Transverse colon (tissue), 4 donors: ENCODE measurements at regions not wholly inside any gene's neighbourhood (a gene's known extent, or its start where the extent isn't known, plus 50 kb on each side); places are given as distances from the start of the nearest gene placed in this dataset.

ENCODE experiments used
- POLR2A ChIP-seq: fragments of 450-650 bp; IDR thresholded peaks from one replicate; pipeline ENCODE4 v1.6.1; 2016; ENCODE audit warnings: antibody characterized with exemption, mild to moderate bottlenecking, moderate library complexity
- POLR2AphosphoS5 ChIP-seq, 3 donors: sonication (generic); formaldehyde crosslinking; IDR thresholded peaks; one replicate each; pipeline ENCODE4 v1.6.1; 2016; ENCODE audit warnings: antibody characterized with exemption in 3 of 3
- TF ChIP-seq, protein P1 (sequence below), 5 experiments: fragments of 200-600 bp in 3 of 5; fragments of 450-650 bp in 2 of 5; sonication (generic) in 3 of 5; IDR thresholded peaks; 1 replicate in 2 of 5; 2 replicates in 3 of 5; pipeline ENCODE4 v1.5.1; 2016 to 2017; ENCODE audit warnings: antibody characterized with exemption in 5 of 5, inconsistent platforms in 3 of 5, mild to moderate bottlenecking in 2 of 5, moderate library complexity in 1 of 5

DNA sequence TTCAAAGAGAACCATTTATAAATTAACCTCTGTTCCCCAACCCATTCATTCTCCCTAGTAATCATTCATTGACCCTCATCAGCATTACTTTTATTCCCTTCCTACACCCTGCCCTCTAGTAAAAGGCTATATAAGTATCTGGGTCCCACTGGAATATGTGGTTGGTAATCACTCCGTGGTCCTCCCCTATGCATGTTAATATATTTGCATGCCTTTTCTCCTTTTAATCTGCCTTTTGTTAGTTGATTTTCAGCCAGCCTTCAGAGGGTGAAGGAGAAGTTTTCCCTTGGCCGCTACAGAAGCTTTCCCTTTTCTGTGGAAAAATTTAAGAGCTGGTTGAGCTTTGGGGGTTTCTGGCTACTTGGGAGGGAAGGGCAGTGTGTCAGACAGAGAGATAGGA is 585.6 kb downstream of the UTRN start:
- TF ChIP-seq, protein P1, sequence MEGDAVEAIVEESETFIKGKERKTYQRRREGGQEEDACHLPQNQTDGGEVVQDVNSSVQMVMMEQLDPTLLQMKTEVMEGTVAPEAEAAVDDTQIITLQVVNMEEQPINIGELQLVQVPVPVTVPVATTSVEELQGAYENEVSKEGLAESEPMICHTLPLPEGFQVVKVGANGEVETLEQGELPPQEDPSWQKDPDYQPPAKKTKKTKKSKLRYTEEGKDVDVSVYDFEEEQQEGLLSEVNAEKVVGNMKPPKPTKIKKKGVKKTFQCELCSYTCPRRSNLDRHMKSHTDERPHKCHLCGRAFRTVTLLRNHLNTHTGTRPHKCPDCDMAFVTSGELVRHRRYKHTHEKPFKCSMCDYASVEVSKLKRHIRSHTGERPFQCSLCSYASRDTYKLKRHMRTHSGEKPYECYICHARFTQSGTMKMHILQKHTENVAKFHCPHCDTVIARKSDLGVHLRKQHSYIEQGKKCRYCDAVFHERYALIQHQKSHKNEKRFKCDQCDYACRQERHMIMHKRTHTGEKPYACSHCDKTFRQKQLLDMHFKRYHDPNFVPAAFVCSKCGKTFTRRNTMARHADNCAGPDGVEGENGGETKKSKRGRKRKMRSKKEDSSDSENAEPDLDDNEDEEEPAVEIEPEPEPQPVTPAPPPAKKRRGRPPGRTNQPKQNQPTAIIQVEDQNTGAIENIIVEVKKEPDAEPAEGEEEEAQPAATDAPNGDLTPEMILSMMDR (IDR thresholded peaks at IDR 0.05) = no peak
- TF ChIP-seq POLR2A = no peak
- no peak for TF ChIP-seq POLR2AphosphoS5 (IDR thresholded peaks at IDR 0.05)
